ENCODE measurements at regions not wholly inside any gene's neighbourhood (a gene's known extent, or its start where the extent isn't known, plus 50 kb on each side); places are given as distances from the start of the nearest gene placed in this dataset.
"Not testable (repeated sequence)": the region's sequence is repeated elsewhere in the genome, so short reads cannot be mapped to it uniquely, and the experiment has no call there.

GRCh38 chr16:16966439-16966838 is 504.3 kb downstream of the XYLT1 start:
- H3K4me3 ChIP-seq (ENCODE audit: low read depth, low read length), result no peak overlapping the region
- in situ Hi-C loops (cut with HindIII; ENCODE audit: low sequenced_read_pairs), result no loop called here
- DNase-seq (ENCODE audit: low read depth), result no peak
- no peak for TF ChIP-seq CTCF (IDR thresholded peaks at IDR 0.05; ENCODE audit: low read depth, low read length, missing control alignments)

- no peak for TF ChIP-seq CTCF (IDR thresholded peaks at IDR 0.05; ENCODE audit: low read depth, low read length, missing control alignments)
- no peak for DNase-seq (ENCODE audit: low read depth)
- no peak overlapping the region for H3K4me3 ChIP-seq (ENCODE audit: low read depth, low read length)
- in situ Hi-C loops (cut with HindIII; ENCODE audit: low sequenced_read_pairs), result no loop called here
These were observed 499.7 kb downstream of the XYLT1 start for GRCh38 chr16:16971042-16971441.

DNA sequence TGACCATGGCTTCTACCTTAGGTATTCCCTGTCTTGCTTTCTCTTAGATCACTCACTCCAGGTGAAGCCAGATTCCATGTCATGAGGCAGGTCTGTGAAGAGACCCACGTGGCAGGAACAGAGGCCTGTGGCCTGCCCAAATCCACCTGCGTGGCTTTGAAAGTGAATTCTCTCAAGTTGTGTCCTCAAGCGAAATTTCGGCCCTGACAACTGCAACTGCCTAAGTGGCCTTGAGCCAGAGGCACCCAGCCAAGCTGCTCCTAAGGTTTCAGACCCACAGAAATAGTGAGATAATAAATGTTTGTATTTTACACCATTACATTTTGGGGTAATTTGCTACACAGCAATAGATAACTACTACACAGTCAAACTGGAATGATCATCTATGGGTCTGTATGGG is 497.9 kb downstream of the XYLT1 start:
- no peak for DNase-seq (ENCODE audit: low read depth)
- TF ChIP-seq CTCF (IDR thresholded peaks at IDR 0.05; ENCODE audit: low read depth, low read length, missing control alignments), result no peak
- H3K4me3 ChIP-seq (ENCODE audit: low read depth, low read length), result no peak overlapping the region
- in situ Hi-C loops (cut with HindIII; ENCODE audit: low sequenced_read_pairs), result no loop called here

GRCh38 chr16:16973707-16974591 is 496.8 kb downstream of the XYLT1 start:
- in situ Hi-C loops (cut with HindIII; ENCODE audit: low sequenced_read_pairs), result no loop called here
- no peak for TF ChIP-seq CTCF (IDR thresholded peaks at IDR 0.05; ENCODE audit: low read depth, low read length, missing control alignments)

GRCh38 chr16:16982614-16983013 is 488.1 kb downstream of the XYLT1 start:
- no peak for DNase-seq (ENCODE audit: low read depth)
- no peak for TF ChIP-seq CTCF (IDR thresholded peaks at IDR 0.05; ENCODE audit: low read depth, low read length, missing control alignments)
- in situ Hi-C loops (cut with HindIII; ENCODE audit: low sequenced_read_pairs), result no loop called here
- no peak overlapping the region for H3K4me3 ChIP-seq (ENCODE audit: low read depth, low read length)

More at GRCh38 chr16:16973707-16974591, 496.8 kb downstream of the XYLT1 start:
- no peak overlapping the region for H3K4me3 ChIP-seq (ENCODE audit: low read depth, low read length)
- no peak for DNase-seq (ENCODE audit: low read depth)

DNA sequence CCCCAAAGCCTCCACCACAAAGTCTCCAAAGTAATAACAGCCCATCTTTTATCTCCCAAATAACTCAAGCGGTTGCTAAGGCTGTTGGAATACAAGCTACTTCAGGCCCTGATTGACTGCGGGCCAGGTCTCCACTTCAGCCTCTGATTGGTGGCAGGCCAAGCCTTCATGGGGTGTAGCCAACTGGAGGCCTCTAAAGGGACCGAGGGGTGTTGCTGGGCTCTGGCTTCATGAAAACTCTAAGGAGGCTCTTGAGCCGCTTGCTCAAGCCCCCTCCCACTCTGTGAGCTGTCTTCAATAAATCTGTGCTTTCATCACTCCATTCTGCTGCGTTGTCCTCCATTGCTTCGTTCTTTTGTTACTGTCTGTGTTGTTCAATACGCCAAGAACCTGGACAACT is 487.2 kb downstream of the XYLT1 start:
- in situ Hi-C loops (cut with HindIII; ENCODE audit: low sequenced_read_pairs), result no loop called here
- no peak for TF ChIP-seq CTCF (IDR thresholded peaks at IDR 0.05; ENCODE audit: low read depth, low read length, missing control alignments)
- no peak overlapping the region for H3K4me3 ChIP-seq (ENCODE audit: low read depth, low read length)
- no peak for DNase-seq (ENCODE audit: low read depth)

- in situ Hi-C loops (cut with HindIII; ENCODE audit: low sequenced_read_pairs); DNase-seq (ENCODE audit: low read depth); H3K4me3 ChIP-seq (ENCODE audit: low read depth, low read length): not testable (repeated sequence)
These were observed 486.7 kb downstream of the XYLT1 start for GRCh38 chr16:16984091-16984490.
